ENCODE measurements at regions not wholly inside any gene's neighbourhood (a gene's known extent, or its start where the extent isn't known, plus 50 kb on each side); places are given as distances from the start of the nearest gene placed in this dataset.

DNA sequence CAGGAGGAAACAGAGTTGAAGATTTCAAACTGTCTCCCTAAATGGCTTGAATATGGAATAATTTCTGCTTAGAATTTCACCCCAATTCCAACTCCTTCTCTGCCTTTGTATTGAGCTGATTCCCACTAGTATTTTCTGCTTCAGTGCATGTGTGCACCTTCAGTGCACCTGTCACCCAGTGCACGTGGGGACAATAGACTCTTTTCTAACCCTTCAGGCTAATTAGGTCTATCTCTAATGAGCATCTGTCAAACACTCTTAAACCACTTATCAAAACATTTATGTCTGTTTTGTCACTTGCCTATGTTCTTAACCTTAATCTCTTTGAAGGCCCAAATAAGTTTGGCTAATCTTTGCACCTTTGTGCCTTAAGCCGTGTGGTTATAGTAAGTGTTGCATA lies 232.0 kb upstream of the NETO1 start:
- TF ChIP-seq, protein P1, sequence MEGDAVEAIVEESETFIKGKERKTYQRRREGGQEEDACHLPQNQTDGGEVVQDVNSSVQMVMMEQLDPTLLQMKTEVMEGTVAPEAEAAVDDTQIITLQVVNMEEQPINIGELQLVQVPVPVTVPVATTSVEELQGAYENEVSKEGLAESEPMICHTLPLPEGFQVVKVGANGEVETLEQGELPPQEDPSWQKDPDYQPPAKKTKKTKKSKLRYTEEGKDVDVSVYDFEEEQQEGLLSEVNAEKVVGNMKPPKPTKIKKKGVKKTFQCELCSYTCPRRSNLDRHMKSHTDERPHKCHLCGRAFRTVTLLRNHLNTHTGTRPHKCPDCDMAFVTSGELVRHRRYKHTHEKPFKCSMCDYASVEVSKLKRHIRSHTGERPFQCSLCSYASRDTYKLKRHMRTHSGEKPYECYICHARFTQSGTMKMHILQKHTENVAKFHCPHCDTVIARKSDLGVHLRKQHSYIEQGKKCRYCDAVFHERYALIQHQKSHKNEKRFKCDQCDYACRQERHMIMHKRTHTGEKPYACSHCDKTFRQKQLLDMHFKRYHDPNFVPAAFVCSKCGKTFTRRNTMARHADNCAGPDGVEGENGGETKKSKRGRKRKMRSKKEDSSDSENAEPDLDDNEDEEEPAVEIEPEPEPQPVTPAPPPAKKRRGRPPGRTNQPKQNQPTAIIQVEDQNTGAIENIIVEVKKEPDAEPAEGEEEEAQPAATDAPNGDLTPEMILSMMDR (IDR thresholded peaks at IDR 0.05), result no peak
- TF ChIP-seq ZFX (IDR thresholded peaks at IDR 0.05; ENCODE audit: borderline replicate concordance), result no peak

All from 22Rv1 (cell line).